Lower leg skin (tissue), 4 donors: ENCODE measurements at regions not wholly inside any gene's neighbourhood (a gene's known extent, or its start where the extent isn't known, plus 50 kb on each side); places are given as distances from the start of the nearest gene placed in this dataset.
"Not testable (repeated sequence)": the region's sequence is repeated elsewhere in the genome, so short reads cannot be mapped to it uniquely, and the experiment has no call there.

Experiments
- DNase-seq, 2 donors: peaks; one replicate each; pipeline ENCODE4 v3.0.0-alpha.2; 2019; ENCODE audit warnings: low spot score in 2 of 2
- H3K4me3 ChIP-seq: fragments of 200-600 bp; sonication (generic); 2 replicates; pipeline ENCODE4 v1.5.1; 2017; ENCODE audit warnings: mild to moderate bottlenecking, low read depth; ENCODE audit not compliant: poor library complexity, severe bottlenecking
- CTCF ChIP-seq, 3 donors: fragments of 450-650 bp; IDR thresholded peaks; one replicate each; pipeline ENCODE4 v1.5.1; 2016; ENCODE audit warnings: antibody characterized with exemption in 3 of 3, mild to moderate bottlenecking in 3 of 3, moderate library complexity in 2 of 3
- POLR2A ChIP-seq, 2 donors: fragments of 450-650 bp; IDR thresholded peaks; one replicate each; pipeline ENCODE4 v1.6.1; 2016 to 2017; ENCODE audit warnings: antibody characterized with exemption in 2 of 2, mild to moderate bottlenecking in 1 of 2, moderate library complexity in 1 of 2
- WGBS, 2 donors: methylation state at CpG; one replicate each; pipeline ENCODE4 v1.1.5; 2018; 5-methylcytosine and 5-hydroxymethylcytosine counted together
- intact Hi-C: fragments of 100-400 bp; cut with DNase I; formaldehyde crosslinking; loops from one replicate; pipeline ENCODE4 v1.15.0; 2023; ENCODE audit warnings: low total_unique reads

- 96 to 100% methylated on average over 1 of the region's 1 CpG for WGBS, 2 donors
- TF ChIP-seq POLR2A (IDR thresholded peaks at IDR 0.05): no peak
- no peak for TF ChIP-seq CTCF (IDR thresholded peaks at IDR 0.05)
- DNase-seq: no peak
- H3K4me3 ChIP-seq: no peak overlapping the region
- intact Hi-C loops: no loop called here
These were observed 1178.0 kb downstream of the JRKL start for GRCh38 chr11:97567801-97568200.

- WGBS, 2 donors: 54 to 56% methylated on average over 3 of the region's 3 CpGs
These were observed 1180.8 kb downstream of the JRKL start for GRCh38 chr11:97570636-97571035.

GRCh38 chr11:97573771-97574170 lies 1184.0 kb downstream of the JRKL start:
- DNase-seq, intact Hi-C loops, H3K4me3 ChIP-seq: not testable (repeated sequence)
- 53 to 65% methylated on average over 6 of the region's 6 CpGs for WGBS, 2 donors

More at GRCh38 chr11:97570636-97571035, 1180.8 kb downstream of the JRKL start:
- H3K4me3 ChIP-seq: no peak overlapping the region
- TF ChIP-seq POLR2A (IDR thresholded peaks at IDR 0.05) (no peak), CTCF (IDR thresholded peaks at IDR 0.05) (no peak)
- DNase-seq: no peak
- intact Hi-C loops: no loop called here

- WGBS, 2 donors: 88 to 89% methylated on average over 3 of the region's 3 CpGs
- no peak overlapping the region for H3K4me3 ChIP-seq
- no peak for DNase-seq
- no peak for TF ChIP-seq POLR2A (IDR thresholded peaks at IDR 0.05)
- TF ChIP-seq CTCF (IDR thresholded peaks at IDR 0.05): no peak
- intact Hi-C loops: no loop called here
These were observed 1185.3 kb downstream of the JRKL start for GRCh38 chr11:97574976-97575665.

GRCh38 chr11:97607291-97608000 lies 1217.6 kb downstream of the JRKL start:
- H3K4me3 ChIP-seq: no peak overlapping the region
- intact Hi-C loops: no loop called here
- DNase-seq: no peak
- no peak for TF ChIP-seq CTCF (IDR thresholded peaks at IDR 0.05)
- no peak for TF ChIP-seq POLR2A (IDR thresholded peaks at IDR 0.05)
- 77 to 79% methylated on average over 3 of the region's 3 CpGs for WGBS, 2 donors

- intact Hi-C loops: no loop called here
These were observed 1220.2 kb downstream of the JRKL start for GRCh38 chr11:97610000-97610399.

More at GRCh38 chr11:97610000-97610399, 1220.2 kb downstream of the JRKL start:
- DNase-seq: no peak
- no peak for TF ChIP-seq POLR2A (IDR thresholded peaks at IDR 0.05)
- TF ChIP-seq CTCF (IDR thresholded peaks at IDR 0.05): no peak
- WGBS, 2 donors: 65 to 67% methylated on average over 4 of the region's 4 CpGs
- H3K4me3 ChIP-seq: no peak overlapping the region
